ENCODE measurements at regions not wholly inside any gene's neighbourhood (a gene's known extent, or its start where the extent isn't known, plus 50 kb on each side); places are given as distances from the start of the nearest gene placed in this dataset.

DNA sequence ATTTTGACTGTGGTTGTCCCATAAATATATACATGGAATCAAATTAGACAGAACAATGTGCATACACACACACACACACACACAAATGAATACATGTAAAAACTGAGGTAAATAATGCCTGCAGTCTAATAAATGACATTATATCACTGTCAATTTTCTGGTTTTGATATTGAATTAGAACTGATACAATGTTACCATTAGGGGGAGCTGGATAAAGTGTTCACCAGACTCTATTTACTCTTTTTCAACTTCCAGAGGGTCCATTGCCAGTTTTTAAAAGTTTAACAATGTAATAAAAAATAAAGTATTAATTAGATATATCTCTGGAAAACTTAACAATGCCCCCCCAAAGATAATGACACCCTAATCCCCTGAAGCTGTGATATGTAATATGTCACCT lies 1666.8 kb upstream of the TMEFF2 start (continued):
- no peak for TF ChIP-seq SP1 (IDR thresholded peaks at IDR 0.05; ENCODE audit: low read depth, low read length)
- no peak for TF ChIP-seq NBN (IDR thresholded peaks at IDR 0.05)
- no peak for TF ChIP-seq SMC3 (IDR thresholded peaks at IDR 0.05; ENCODE audit: borderline replicate concordance, low read length)
- no peak for TF ChIP-seq IKZF1 (conservative IDR thresholded peaks at IDR 0.05)
- TF ChIP-seq POU2F2 (IDR thresholded peaks at IDR 0.05; ENCODE audit: borderline replicate concordance, low read depth, low read length) = no peak
- no peak for TF ChIP-seq ASH2L (IDR thresholded peaks at IDR 0.05; ENCODE audit: borderline replicate concordance, low read depth)

DNA sequence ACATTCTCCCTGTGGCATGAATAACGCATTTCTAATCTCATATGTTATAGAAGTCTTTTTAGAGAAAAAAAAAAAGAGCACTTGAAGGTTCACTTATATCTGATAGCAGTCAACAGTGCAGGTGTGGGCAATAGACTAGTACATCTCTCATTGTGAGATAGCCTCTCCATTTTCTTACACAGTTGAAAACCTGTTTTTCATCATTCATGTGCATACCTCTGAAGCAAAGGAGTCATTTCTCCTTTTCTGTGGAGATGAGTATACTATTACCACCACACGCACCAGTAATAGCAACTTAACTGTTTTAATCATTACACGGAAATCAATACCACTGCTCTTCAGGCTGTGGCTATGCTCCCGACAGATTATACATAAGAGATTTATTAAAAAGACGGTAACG lies 1653.3 kb upstream of the TMEFF2 start:
- ChIA-PET CTCF (no interaction called here), POLR2A (no interaction called here), SMC1A (ENCODE audit: uncharacterized antibody, unreplicated experiment) (no interaction called here), RAD21 (ENCODE audit: unreplicated experiment) (no interaction called here)
- no peak for FAIRE-seq
- Histone ChIP-seq H3K27ac (ENCODE audit: control insufficient read depth, insufficient read depth) (no peak overlapping the region), H3K79me2 (ENCODE audit: control insufficient read depth, insufficient read depth, low read length) (no peaks in the 10 kb centered on the region), H2AFZ (ENCODE audit: control insufficient read depth, low read depth, low read length) (no peak overlapping the region), H3K27me3 (replicated peaks in 1 of 2; ENCODE audit: control insufficient read depth in 2 of 2, insufficient read depth in 2 of 2, low read length in 1 of 2) (no peaks in the 10 kb centered on the region), H4K20me1 (ENCODE audit: control insufficient read depth, insufficient read depth) (no peaks in the 10 kb centered on the region), H3K9ac (ENCODE audit: control insufficient read depth, insufficient read depth, low read length) (no peak overlapping the region), H3K4me3 (no peak overlapping the region), H3K36me3 (ENCODE audit: control insufficient read depth in 2 of 2, insufficient read depth in 2 of 2, low read length in 1 of 2) (no peaks in the 10 kb centered on the region), H3K4me2 (ENCODE audit: control insufficient read depth, insufficient read depth) (no peak overlapping the region), H3K9me3 (replicated peaks; ENCODE audit: control insufficient read depth, insufficient read depth, low read length) (no peaks in the 10 kb centered on the region), H3K4me1 (ENCODE audit: control insufficient read depth, insufficient read depth, low read length) (no peaks in the 10 kb centered on the region)
- 25% methylated on average over 6 of the region's 6 CpGs for WGBS (ENCODE audit: insufficient coverage, insufficient replicate concordance, low lambda C conversion rate, missing lambda C conversion rate)
- BruUV-seq (replicated peaks) = no TSS peak
- DNase-seq (ENCODE audit: low read depth, low spot score) = no peak
- intact Hi-C loops (cut with micrococcal nuclease; ENCODE audit: unreplicated experiment) = no loop called here
- ATAC-seq = no peak
- in situ Hi-C loops (cut with MboI) = no loop called here
- TF ChIP-seq POLR2AphosphoS2 (IDR thresholded peaks at IDR 0.05; ENCODE audit: low read depth, low read length) = no peak
- no peak for TF ChIP-seq PAX5 (IDR thresholded peaks at IDR 0.05; ENCODE audit: borderline replicate concordance, low read depth, low read length)
- TF ChIP-seq CHD4 (IDR thresholded peaks at IDR 0.05) = no peak
- TF ChIP-seq BMI1 (IDR thresholded peaks at IDR 0.05; ENCODE audit: borderline replicate concordance) = no peak
- no peak for TF ChIP-seq SPI1 (IDR thresholded peaks at IDR 0.05; ENCODE audit: borderline replicate concordance, insufficient read depth, low read depth, low read length)
- no peak for TF ChIP-seq MTA3 (IDR thresholded peaks at IDR 0.05; ENCODE audit: borderline replicate concordance, low read length)
- TF ChIP-seq POU2F2 (IDR thresholded peaks at IDR 0.05; ENCODE audit: borderline replicate concordance, low read depth, low read length) = no peak
- TF ChIP-seq FOXM1 (IDR thresholded peaks at IDR 0.05; ENCODE audit: low read depth, low read length) = no peak
- no peak for TF ChIP-seq ZNF217 (IDR thresholded peaks at IDR 0.05)
- no peak for TF ChIP-seq FOXK2 (IDR thresholded peaks at IDR 0.05)
- no peak for TF ChIP-seq CHD2 (IDR thresholded peaks at IDR 0.05; ENCODE audit: borderline replicate concordance, low read depth, low read length)
- no peak for TF ChIP-seq HCFC1 (IDR thresholded peaks at IDR 0.05; ENCODE audit: low read length)
- TF ChIP-seq CBX3 (IDR thresholded peaks at IDR 0.05; ENCODE audit: borderline replicate concordance, low read depth) = no peak
- TF ChIP-seq, protein P1, sequence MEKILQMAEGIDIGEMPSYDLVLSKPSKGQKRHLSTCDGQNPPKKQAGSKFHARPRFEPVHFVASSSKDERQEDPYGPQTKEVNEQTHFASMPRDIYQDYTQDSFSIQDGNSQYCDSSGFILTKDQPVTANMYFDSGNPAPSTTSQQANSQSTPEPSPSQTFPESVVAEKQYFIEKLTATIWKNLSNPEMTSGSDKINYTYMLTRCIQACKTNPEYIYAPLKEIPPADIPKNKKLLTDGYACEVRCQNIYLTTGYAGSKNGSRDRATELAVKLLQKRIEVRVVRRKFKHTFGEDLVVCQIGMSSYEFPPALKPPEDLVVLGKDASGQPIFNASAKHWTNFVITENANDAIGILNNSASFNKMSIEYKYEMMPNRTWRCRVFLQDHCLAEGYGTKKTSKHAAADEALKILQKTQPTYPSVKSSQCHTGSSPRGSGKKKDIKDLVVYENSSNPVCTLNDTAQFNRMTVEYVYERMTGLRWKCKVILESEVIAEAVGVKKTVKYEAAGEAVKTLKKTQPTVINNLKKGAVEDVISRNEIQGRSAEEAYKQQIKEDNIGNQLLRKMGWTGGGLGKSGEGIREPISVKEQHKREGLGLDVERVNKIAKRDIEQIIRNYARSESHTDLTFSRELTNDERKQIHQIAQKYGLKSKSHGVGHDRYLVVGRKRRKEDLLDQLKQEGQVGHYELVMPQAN (conservative IDR thresholded peaks at IDR 0.05) = no peak
- TF ChIP-seq SIX5 (IDR thresholded peaks at IDR 0.05; ENCODE audit: low read depth, low read length, severe bottlenecking) = no peak
- no peak for TF ChIP-seq NFYB (IDR thresholded peaks at IDR 0.05; ENCODE audit: insufficient read depth, low read depth, low read length)
- TF ChIP-seq, protein P2, sequence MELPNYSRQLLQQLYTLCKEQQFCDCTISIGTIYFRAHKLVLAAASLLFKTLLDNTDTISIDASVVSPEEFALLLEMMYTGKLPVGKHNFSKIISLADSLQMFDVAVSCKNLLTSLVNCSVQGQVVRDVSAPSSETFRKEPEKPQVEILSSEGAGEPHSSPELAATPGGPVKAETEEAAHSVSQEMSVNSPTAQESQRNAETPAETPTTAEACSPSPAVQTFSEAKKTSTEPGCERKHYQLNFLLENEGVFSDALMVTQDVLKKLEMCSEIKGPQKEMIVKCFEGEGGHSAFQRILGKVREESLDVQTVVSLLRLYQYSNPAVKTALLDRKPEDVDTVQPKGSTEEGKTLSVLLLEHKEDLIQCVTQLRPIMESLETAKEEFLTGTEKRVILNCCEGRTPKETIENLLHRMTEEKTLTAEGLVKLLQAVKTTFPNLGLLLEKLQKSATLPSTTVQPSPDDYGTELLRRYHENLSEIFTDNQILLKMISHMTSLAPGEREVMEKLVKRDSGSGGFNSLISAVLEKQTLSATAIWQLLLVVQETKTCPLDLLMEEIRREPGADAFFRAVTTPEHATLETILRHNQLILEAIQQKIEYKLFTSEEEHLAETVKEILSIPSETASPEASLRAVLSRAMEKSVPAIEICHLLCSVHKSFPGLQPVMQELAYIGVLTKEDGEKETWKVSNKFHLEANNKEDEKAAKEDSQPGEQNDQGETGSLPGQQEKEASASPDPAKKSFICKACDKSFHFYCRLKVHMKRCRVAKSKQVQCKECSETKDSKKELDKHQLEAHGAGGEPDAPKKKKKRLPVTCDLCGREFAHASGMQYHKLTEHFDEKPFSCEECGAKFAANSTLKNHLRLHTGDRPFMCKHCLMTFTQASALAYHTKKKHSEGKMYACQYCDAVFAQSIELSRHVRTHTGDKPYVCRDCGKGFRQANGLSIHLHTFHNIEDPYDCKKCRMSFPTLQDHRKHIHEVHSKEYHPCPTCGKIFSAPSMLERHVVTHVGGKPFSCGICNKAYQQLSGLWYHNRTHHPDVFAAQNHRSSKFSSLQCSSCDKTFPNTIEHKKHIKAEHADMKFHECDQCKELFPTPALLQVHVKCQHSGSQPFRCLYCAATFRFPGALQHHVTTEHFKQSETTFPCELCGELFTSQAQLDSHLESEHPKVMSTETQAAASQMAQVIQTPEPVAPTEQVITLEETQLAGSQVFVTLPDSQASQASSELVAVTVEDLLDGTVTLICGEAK (IDR thresholded peaks at IDR 0.05; ENCODE audit: borderline replicate concordance) = no peak

Data from GM12878 (cell line).